Keratinocyte (primary cell): ENCODE measurements at regions not wholly inside any gene's neighbourhood (a gene's known extent, or its start where the extent isn't known, plus 50 kb on each side); places are given as distances from the start of the nearest gene placed in this dataset.

ENCODE experiments used
- DNase-seq: peaks from one replicate; pipeline ENCODE4 v3.0.0-alpha.2; 2011; ENCODE audit warnings: low read depth, missing footprints, low spot score
- FAIRE-seq: peaks from 2 replicates; lab custom pipeline; 2011; peaks lifted over from hg19 to GRCh38; lab: Jason Lieb, UNC
- H2AFZ ChIP-seq: 2 replicates; pipeline ENCODE4 v1.6.0; 2012; ENCODE audit warnings: low read length, control low read depth, inconsistent platforms; ENCODE audit not compliant: control insufficient read depth
- H3K27ac ChIP-seq: 2 replicates; pipeline ENCODE4 v1.5.1; 2011; ENCODE audit warnings: low read length; ENCODE audit not compliant: control insufficient read depth, insufficient read depth
- H3K27me3 ChIP-seq: 3 replicates; pipeline ENCODE4 v1.6.0; 2011; ENCODE audit warnings: low read length; ENCODE audit not compliant: control insufficient read depth, insufficient read depth; ENCODE audit errors: extremely low read depth
- H3K36me3 ChIP-seq, 2 experiments: 2 replicates in 1 of 2; 3 replicates in 1 of 2; pipeline ENCODE4 v1.5.1; 2011; ENCODE audit warnings: low read length in 2 of 2, mild to moderate bottlenecking in 1 of 2; ENCODE audit not compliant: control insufficient read depth in 2 of 2, insufficient read depth in 2 of 2; ENCODE audit errors: extremely low read depth in 1 of 2
- H3K4me1 ChIP-seq: 3 replicates; pipeline ENCODE4 v1.5.1; 2011; ENCODE audit warnings: low read length; ENCODE audit not compliant: control insufficient read depth, insufficient read depth; ENCODE audit errors: extremely low read depth
- H3K4me2 ChIP-seq: 3 replicates; pipeline ENCODE4 v1.6.0; 2011; ENCODE audit warnings: low read depth, low read length; ENCODE audit not compliant: control insufficient read depth, insufficient read depth; ENCODE audit errors: extremely low read depth
- H3K4me3 ChIP-seq, 3 experiments: fragments of 200-600 bp in 1 of 3; sonication (generic) in 1 of 3; 2 replicates in 2 of 3; 3 replicates in 1 of 3; pipeline ENCODE4 v1.5.1; 2011 to 2016; ENCODE audit warnings: low read length in 3 of 3, mild to moderate bottlenecking in 3 of 3, control low read depth in 2 of 3, inconsistent platforms in 1 of 3, low read depth in 1 of 3, mixed read lengths in 1 of 3, mixed run types in 1 of 3, moderate library complexity in 1 of 3; ENCODE audit not compliant: control insufficient read depth in 2 of 3, insufficient read depth in 2 of 3; ENCODE audit errors: extremely low read depth in 1 of 3
- H3K79me2 ChIP-seq: 2 replicates; pipeline ENCODE4 v1.6.0; 2012; ENCODE audit warnings: low read length; ENCODE audit not compliant: control insufficient read depth, insufficient read depth
- H3K9ac ChIP-seq: 3 replicates; pipeline ENCODE4 v1.6.0; 2011; ENCODE audit warnings: low read length; ENCODE audit not compliant: control insufficient read depth, insufficient read depth; ENCODE audit errors: extremely low read depth
- H3K9me1 ChIP-seq: 3 replicates; pipeline ENCODE4 v1.6.0; 2011; ENCODE audit warnings: low read length; ENCODE audit not compliant: control insufficient read depth, insufficient read depth; ENCODE audit errors: extremely low read depth
- H3K9me3 ChIP-seq: 2 replicates; pipeline ENCODE4 v1.5.1; 2012; ENCODE audit warnings: low read depth, low read length; ENCODE audit not compliant: control insufficient read depth
- H4K20me1 ChIP-seq: 3 replicates; pipeline ENCODE4 v1.6.0; 2011; ENCODE audit warnings: low read length; ENCODE audit not compliant: control insufficient read depth, insufficient read depth; ENCODE audit errors: extremely low read depth
- CTCF ChIP-seq, 3 experiments: IDR thresholded peaks in 1 of 3; conservative IDR thresholded peaks in 1 of 3; optimal IDR thresholded peaks in 1 of 3; 2 replicates in 2 of 3; 3 replicates in 1 of 3; pipeline versions ENCODE3 to v1.5.1; 2011; ENCODE audit warnings: low read length in 3 of 3, mild to moderate bottlenecking in 3 of 3, moderate library complexity in 2 of 3, control low read depth in 1 of 3, inconsistent platforms in 1 of 3; ENCODE audit not compliant: insufficient read depth in 2 of 3; ENCODE audit errors: extremely low read depth in 1 of 3
- EZH2 ChIP-seq: IDR thresholded peaks from one replicate; pipeline ENCODE4 v1.6.1; 2012; ENCODE audit warnings: inconsistent platforms, mild to moderate bottlenecking, low read length, moderate library complexity
- dilution Hi-C: fragments of 300-500 bp; cut with MboI; formaldehyde crosslinking; loops from one replicate; pipeline ENCODE4 v1.7.0; 2020; ENCODE audit warnings: low sequenced_read_pairs; ENCODE audit not compliant: extremely low pct_ligation_motif_present

DNA sequence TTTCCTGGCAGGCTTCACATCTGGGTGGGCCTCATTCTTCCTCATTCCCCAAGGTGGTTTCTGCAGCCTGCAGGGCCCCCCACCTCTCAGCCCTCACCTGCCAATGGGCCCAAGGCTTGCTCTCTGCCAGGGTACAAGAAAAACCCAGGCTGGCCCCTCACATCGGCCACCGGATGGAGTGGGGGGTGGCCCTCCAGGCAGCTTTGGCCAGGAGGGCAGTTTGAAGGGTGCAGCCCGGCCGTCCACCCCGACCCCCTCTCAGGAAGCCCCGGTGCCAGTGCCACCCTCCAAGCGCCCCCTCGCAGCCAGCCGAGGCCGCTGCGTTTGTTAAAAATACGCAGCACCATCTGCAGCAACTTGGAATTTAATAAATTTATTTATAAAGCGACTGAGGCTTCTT is 196.7 kb downstream of the CTTN start:
- H3K9me3 ChIP-seq, result no peaks in the 10 kb centered on the region

GRCh38 chr11:70595452-70595851 is 197.1 kb downstream of the CTTN start:
- Histone ChIP-seq H3K9me1 (no peaks in the 10 kb centered on the region), H3K9ac (no peak overlapping the region), H3K27me3 (no peaks in the 10 kb centered on the region), H3K27ac (no peak overlapping the region), H2AFZ (no peak overlapping the region), H3K4me2 (no peak overlapping the region), H3K36me3 (no peaks in the 10 kb centered on the region), H3K9me3 (no peaks in the 10 kb centered on the region), H4K20me1 (no peaks in the 10 kb centered on the region), H3K4me3 (no peak overlapping the region), H3K4me1 (no peaks in the 10 kb centered on the region), H3K79me2 (no peaks in the 10 kb centered on the region)
- dilution Hi-C loops, result no loop called here
- no peak for TF ChIP-seq CTCF (optimal IDR thresholded peaks at IDR 0.05 in 1 of 3, IDR thresholded peaks at IDR 0.05 in 1 of 3, conservative IDR thresholded peaks at IDR 0.05 in 1 of 3; ENCODE audit: extremely low read depth in 1 of 3, insufficient read depth in 2 of 3, low read length in 3 of 3)
- TF ChIP-seq EZH2, result no peak
- no peak for FAIRE-seq
- DNase-seq, result no peak

More for the DNA sequence above, 196.7 kb downstream of the CTTN start:
- H3K27me3 ChIP-seq, result no peaks in the 10 kb centered on the region
- H3K79me2 ChIP-seq, result no peaks in the 10 kb centered on the region
- H3K9ac ChIP-seq, result no peak overlapping the region
- H3K4me3 ChIP-seq, result no peak overlapping the region
- no peak overlapping the region for H2AFZ ChIP-seq
- H3K36me3 ChIP-seq, result no peaks in the 10 kb centered on the region
- DNase-seq (no peak), FAIRE-seq (no peak)
- no peak overlapping the region for H3K27ac ChIP-seq
- H4K20me1 ChIP-seq, result no peaks in the 10 kb centered on the region
- TF ChIP-seq EZH2 (no peak), CTCF (optimal IDR thresholded peaks at IDR 0.05 in 1 of 3, IDR thresholded peaks at IDR 0.05 in 1 of 3, conservative IDR thresholded peaks at IDR 0.05 in 1 of 3; ENCODE audit: extremely low read depth in 1 of 3, insufficient read depth in 2 of 3, low read length in 3 of 3) (no peak)
- H3K4me1 ChIP-seq, result no peaks in the 10 kb centered on the region
- no peaks in the 10 kb centered on the region for H3K9me1 ChIP-seq
- dilution Hi-C loops, result no loop called here
- no peak overlapping the region for H3K4me2 ChIP-seq
